SK-N-SH (cell line): ENCODE measurements at regions not wholly inside any gene's neighbourhood (a gene's known extent, or its start where the extent isn't known, plus 50 kb on each side); places are given as distances from the start of the nearest gene placed in this dataset.

ENCODE experiments used
- CTCF ChIA-PET: fragments of 300-600, 350-600 bp; formaldehyde crosslinking; extraction: SDS; loops from one replicate; lab custom pipeline; 2021; lab: Yijun Ruan, JAX
- POLR2A ChIA-PET: fragments of 350-600 bp; sonication (Branson Sonifier 250); formaldehyde crosslinking; extraction: SDS; loops from one replicate; lab custom pipeline; 2020; ENCODE audit warnings: antibody characterized with exemption, inconsistent platforms; lab: Yijun Ruan, JAX
- DNase-seq: peaks from one replicate; pipeline ENCODE4 v3.0.0; 2012
- H2AFZ ChIP-seq: fragments of 200-600 bp; sonication (generic); 2 replicates; pipeline ENCODE4 v1.8.1; 2016; ENCODE audit warnings: antibody characterized with exemption, mild to moderate bottlenecking, low read depth
- H3F3A ChIP-seq: fragments of 200-600 bp; sonication (generic); replicated peaks from 2 replicates; pipeline ENCODE3; 2016; ENCODE audit warnings: antibody characterized with exemption, mild to moderate bottlenecking; ENCODE audit not compliant: insufficient read depth
- H3K27ac ChIP-seq, 2 experiments: fragments of 200-500 bp in 1 of 2; fragments of 200-600 bp in 1 of 2; sonication (Bioruptor generic) in 1 of 2; sonication (generic), shearing (Covaris generic) in 1 of 2; 2 replicates each; pipeline versions ENCODE4 v1.5.1 to v1.6.1; 2014 to 2016; ENCODE audit warnings: low read depth in 2 of 2, inconsistent platforms in 1 of 2, low read length in 1 of 2, mild to moderate bottlenecking in 1 of 2, mixed read lengths in 1 of 2
- H3K27me3 ChIP-seq: fragments of 200-600 bp; sonication (generic), shearing (Covaris generic); 2 replicates; pipeline ENCODE4 v1.6.1; 2016; ENCODE audit warnings: mixed run types; ENCODE audit not compliant: insufficient read depth
- H3K36me3 ChIP-seq, 2 experiments: fragments of 200-500 bp in 1 of 2; fragments of 200-600 bp in 1 of 2; sonication (Bioruptor generic) in 1 of 2; sonication (generic) in 1 of 2; replicated peaks in 1 of 2; 2 replicates each; pipeline versions ENCODE3 to v1.5.1; 2014 to 2016; ENCODE audit warnings: low read length in 1 of 2, mild to moderate bottlenecking in 1 of 2; ENCODE audit not compliant: insufficient read depth in 2 of 2, control insufficient read depth in 1 of 2
- H3K4me1 ChIP-seq, 2 experiments: fragments of 200-500 bp in 1 of 2; fragments of 200-600 bp in 1 of 2; sonication (Bioruptor generic) in 1 of 2; sonication (generic), shearing (Covaris generic) in 1 of 2; 2 replicates each; pipeline versions ENCODE4 v1.5.1 to v1.6.1; 2014 to 2016; ENCODE audit warnings: low read depth in 1 of 2, low read length in 1 of 2, mixed run types in 1 of 2; ENCODE audit not compliant: insufficient read depth in 2 of 2, control insufficient read depth in 1 of 2
- H3K4me2 ChIP-seq: fragments of 200-600 bp; sonication (generic), shearing (Covaris generic); 2 replicates; pipeline ENCODE4 v1.6.1; 2017; ENCODE audit warnings: mixed run types
- H3K4me3 ChIP-seq, 2 experiments: fragments of 200-500 bp in 1 of 2; fragments of 200-600 bp in 1 of 2; sonication (Bioruptor generic) in 1 of 2; sonication (generic), shearing (Covaris generic) in 1 of 2; 2 replicates each; pipeline versions ENCODE4 v1.5.1 to v1.8.1; 2014 to 2016; ENCODE audit warnings: low read depth in 2 of 2, inconsistent platforms in 1 of 2, low read length in 1 of 2, mild to moderate bottlenecking in 1 of 2, mixed read lengths in 1 of 2, moderate library complexity in 1 of 2
- H3K79me2 ChIP-seq: fragments of 200-600 bp; sonication (generic); 2 replicates; pipeline ENCODE4 v1.8.1; 2017; ENCODE audit warnings: mild to moderate bottlenecking; ENCODE audit not compliant: insufficient read depth
- H3K9ac ChIP-seq: fragments of 200-600 bp; sonication (generic); 2 replicates; pipeline ENCODE4 v1.6.1; 2017; ENCODE audit warnings: mixed run types
- H3K9me2 ChIP-seq: fragments of 200-600 bp; sonication (generic); 2 replicates; pipeline ENCODE4 v1.6.1; 2017; ENCODE audit warnings: mixed run types
- H3K9me3 ChIP-seq: fragments of 200-600 bp; sonication (generic); 2 replicates; pipeline ENCODE4 v1.6.1; 2017; ENCODE audit warnings: mixed run types, mild to moderate bottlenecking, moderate library complexity
- H4K20me1 ChIP-seq: fragments of 200-600 bp; sonication (generic); 2 replicates; pipeline ENCODE4 v1.6.1; 2017; ENCODE audit warnings: mild to moderate bottlenecking, mixed run types; ENCODE audit not compliant: insufficient read depth
- ELF1 ChIP-seq: IDR thresholded peaks from 2 replicates; pipeline ENCODE4 v1.4.0; 2012
- EZH2phosphoT487 ChIP-seq: fragments of 200-600 bp; sonication (generic); IDR thresholded peaks from 2 replicates; pipeline ENCODE4 v1.6.1; 2017; ENCODE audit warnings: low read depth, mixed run types, mild to moderate bottlenecking, antibody characterized with exemption, moderate library complexity, borderline replicate concordance
- FOSL2 ChIP-seq: IDR thresholded peaks from 2 replicates; pipeline ENCODE4 v1.4.0; 2012; ENCODE audit warnings: low read depth, mild to moderate bottlenecking, moderate library complexity, borderline replicate concordance
- GATA2 ChIP-seq: sonication (generic); formaldehyde crosslinking; IDR thresholded peaks from 2 replicates; pipeline ENCODE4 v1.5.0; 2020; ENCODE audit warnings: mild to moderate bottlenecking, missing genetic modification reagents
- IRF3 ChIP-seq: fragments of 150-350 bp; IDR thresholded peaks from 2 replicates; pipeline ENCODE4 v1.6.1; 2016; ENCODE audit warnings: mild to moderate bottlenecking, low read depth, low read length
- MXI1 ChIP-seq: IDR thresholded peaks from 2 replicates; pipeline ENCODE4 v1.6.1; 2012; ENCODE audit warnings: mild to moderate bottlenecking, low read depth, low read length, improper control_type of control experiment
- POLR2AphosphoS5 ChIP-seq: IDR thresholded peaks from 2 replicates; pipeline ENCODE4 v1.6.1; 2012; ENCODE audit warnings: low read depth, low read length
- SMC3 ChIP-seq: IDR thresholded peaks from 2 replicates; pipeline ENCODE4 v1.6.1; 2012; ENCODE audit warnings: low read depth, low read length, improper control_type of control experiment
- TAF1 ChIP-seq: IDR thresholded peaks from 2 replicates; pipeline ENCODE4 v1.6.1; 2012; ENCODE audit warnings: low read depth, mild to moderate bottlenecking, low read length, moderate library complexity, borderline replicate concordance
- TEAD4 ChIP-seq: IDR thresholded peaks from 2 replicates; pipeline ENCODE4 v1.4.0; 2012; ENCODE audit warnings: mild to moderate bottlenecking, borderline replicate concordance; ENCODE audit not compliant: insufficient read depth
- ZBTB33 ChIP-seq: IDR thresholded peaks from 2 replicates; pipeline ENCODE4 v1.4.0; 2012; ENCODE audit warnings: low read depth, borderline replicate concordance
- WGBS: methylation state at CpG from one replicate; pipeline ENCODE4 v1.1.6; 2017; ENCODE audit warnings: low lambda C conversion rate; 5-methylcytosine and 5-hydroxymethylcytosine counted together

GRCh38 chr17:54280741-54281140 lies 458.0 kb downstream of the KIF2B start (continued):
- TF ChIP-seq IRF3 (no peak), GATA2 (CRISPR knock-in tag) (no peak), ELF1 (no peak), EZH2phosphoT487 (no peak), MXI1 (no peak), POLR2AphosphoS5 (no peak), TAF1 (no peak)

- Histone ChIP-seq H3K9me3 (0 out of 2 replicates have a peak, but pooled peaks cover under 1% of the 10 kb centered on the region), H3K36me3 (no peaks in the 10 kb centered on the region), H3K4me1 (no peaks in the 10 kb centered on the region), H3F3A (no peaks in the 10 kb centered on the region), H3K9me2 (no peaks in the 10 kb centered on the region), H4K20me1 (no peaks in the 10 kb centered on the region), H3K27me3 (no peaks in the 10 kb centered on the region), H3K4me3 (no peak overlapping the region), H3K4me2 (no peak overlapping the region), H3K79me2 (no peaks in the 10 kb centered on the region), H3K27ac (no peak overlapping the region), H2AFZ (no peak overlapping the region), H3K9ac (no peak overlapping the region)
- no peak for TF ChIP-seq POLR2AphosphoS5
- no peak for TF ChIP-seq IRF3
- TF ChIP-seq TEAD4, result no peak
- no peak for TF ChIP-seq ZBTB33
- TF ChIP-seq FOSL2, result no peak
- no peak for TF ChIP-seq ELF1
- TF ChIP-seq SMC3, result no peak
- CTCF ChIA-PET, result no interaction called here
- 10% methylated on average over 2 of the region's 2 CpGs for WGBS
- POLR2A ChIA-PET, result no interaction called here
- no peak for DNase-seq
Measured at GRCh38 chr17:54282886-54283285, 460.2 kb downstream of the KIF2B start.
